GM18907 (cell line): ENCODE measurements at regions not wholly inside any gene's neighbourhood (a gene's known extent, or its start where the extent isn't known, plus 50 kb on each side); places are given as distances from the start of the nearest gene placed in this dataset.
"Not testable (repeated sequence)": the region's sequence is repeated elsewhere in the genome, so short reads cannot be mapped to it uniquely, and the experiment has no call there.

ENCODE experiments used
- ATAC-seq: cut with Tn5 transposase; IDR thresholded peaks from one replicate; pipeline ENCODE4 v1.9.1; 2021; ENCODE audit warnings: mild to moderate bottlenecking, moderate library complexity; ENCODE audit not compliant: unreplicated experiment

- no peak for ATAC-seq
These were observed 227.6 kb upstream of the C9orf72 start for GRCh38 chr9:27800692-27801370.

GRCh38 chr9:27801545-27801944 lies 228.3 kb upstream of the C9orf72 start:
- ATAC-seq: no peak

DNA sequence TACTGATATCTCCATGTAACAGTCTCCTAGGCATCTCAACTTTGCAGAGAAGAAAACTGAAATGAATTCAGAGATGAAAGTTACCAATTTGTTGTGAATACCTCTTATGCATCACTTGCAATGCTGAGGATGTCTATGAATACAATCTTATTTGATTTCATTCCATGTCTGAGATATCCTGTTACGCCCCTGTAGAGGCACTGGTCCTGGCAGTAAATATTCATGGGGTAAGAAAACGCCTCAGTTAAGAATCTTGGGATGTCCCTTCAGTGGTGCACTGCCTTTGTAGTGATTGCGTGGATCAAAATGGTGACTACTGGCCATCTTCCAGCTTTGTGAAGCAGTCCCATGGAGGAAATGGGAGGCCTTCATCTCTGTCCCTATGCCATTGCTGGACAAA lies 229.1 kb upstream of the C9orf72 start:
- no peak for ATAC-seq

GRCh38 chr9:27808864-27809263 lies 235.6 kb upstream of the C9orf72 start:
- no peak for ATAC-seq

GRCh38 chr9:27817747-27818146 lies 244.5 kb upstream of the C9orf72 start:
- no peak for ATAC-seq

DNA sequence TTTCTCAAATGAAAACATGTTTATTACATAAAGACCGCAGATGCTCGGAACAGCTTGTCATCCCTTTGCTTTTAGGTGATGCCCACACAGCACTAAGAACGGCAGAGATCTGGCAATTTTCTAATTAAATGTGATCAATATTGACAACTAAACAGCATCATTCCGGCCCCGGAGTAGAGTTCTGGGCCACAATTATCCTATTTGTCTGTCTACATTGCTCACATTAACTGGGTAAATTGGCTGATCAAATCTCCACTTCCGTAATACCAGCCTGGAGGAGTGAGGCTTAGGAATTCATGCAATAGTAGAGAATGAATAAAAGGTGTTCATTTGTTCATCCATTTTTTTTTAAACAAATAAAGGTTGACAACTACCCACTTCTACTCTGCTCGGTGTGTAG lies 245.1 kb upstream of the C9orf72 start:
- ATAC-seq: no peak

DNA sequence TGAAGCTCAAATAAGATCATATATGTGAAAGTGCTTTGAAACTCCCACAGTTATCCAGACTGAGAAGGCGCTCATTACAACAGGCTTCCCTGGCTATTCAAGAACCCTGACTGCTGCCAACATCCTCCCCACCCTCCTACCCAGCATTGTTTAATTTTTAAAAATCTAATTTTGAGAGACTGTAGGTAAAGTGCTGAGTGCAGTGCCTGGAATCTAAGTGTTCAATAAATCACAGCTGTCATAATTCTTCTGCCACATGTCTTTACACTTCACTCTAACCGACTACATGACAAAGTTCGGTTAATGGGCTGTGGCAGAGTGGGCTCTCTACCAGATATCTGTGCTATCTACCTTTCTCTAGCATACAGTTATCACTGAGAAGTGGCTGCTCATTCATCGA lies 255.6 kb upstream of the C9orf72 start:
- no peak for ATAC-seq

DNA sequence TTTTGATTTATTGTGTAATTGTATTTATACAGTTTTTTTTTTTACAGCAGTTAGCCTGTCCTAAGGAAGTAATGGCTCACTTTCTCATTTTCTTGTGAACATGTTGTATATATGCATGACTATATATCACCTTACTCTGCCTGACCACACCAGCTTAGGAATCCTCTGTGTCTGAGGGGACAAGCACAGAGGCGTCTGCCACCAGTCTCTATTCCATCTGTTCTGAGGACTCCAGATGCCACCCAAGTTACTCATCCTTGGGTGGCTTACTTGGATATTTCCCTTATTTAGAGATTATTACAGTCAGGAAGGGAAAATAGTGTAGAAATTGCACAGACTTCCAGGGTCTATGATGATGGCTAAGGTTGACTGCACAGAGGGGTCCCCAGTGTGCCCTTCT lies 256.3 kb upstream of the C9orf72 start:
- no peak for ATAC-seq

GRCh38 chr9:27832108-27832507 lies 258.8 kb upstream of the C9orf72 start:
- ATAC-seq: not testable (repeated sequence)

DNA sequence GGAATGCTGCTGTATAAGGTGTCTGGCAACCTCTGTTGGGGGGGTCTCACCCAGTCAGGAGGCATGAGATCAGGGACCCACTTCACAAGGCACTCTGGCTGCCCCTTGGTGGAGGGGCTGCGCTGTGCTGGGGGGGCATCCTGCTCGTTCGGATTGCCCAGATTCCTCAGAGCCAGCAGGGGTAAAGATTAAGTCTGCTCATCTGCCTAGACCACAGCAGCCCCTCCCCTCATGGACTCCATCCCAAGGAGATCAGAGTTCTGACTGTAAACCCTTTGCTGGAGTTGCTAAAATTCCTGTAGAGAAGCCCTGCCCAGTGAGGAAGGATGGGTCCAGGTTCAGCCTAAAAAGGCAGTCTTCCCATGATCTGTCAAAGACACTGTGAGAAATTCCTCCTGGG lies 262.0 kb upstream of the C9orf72 start:
- no peak for ATAC-seq

DNA sequence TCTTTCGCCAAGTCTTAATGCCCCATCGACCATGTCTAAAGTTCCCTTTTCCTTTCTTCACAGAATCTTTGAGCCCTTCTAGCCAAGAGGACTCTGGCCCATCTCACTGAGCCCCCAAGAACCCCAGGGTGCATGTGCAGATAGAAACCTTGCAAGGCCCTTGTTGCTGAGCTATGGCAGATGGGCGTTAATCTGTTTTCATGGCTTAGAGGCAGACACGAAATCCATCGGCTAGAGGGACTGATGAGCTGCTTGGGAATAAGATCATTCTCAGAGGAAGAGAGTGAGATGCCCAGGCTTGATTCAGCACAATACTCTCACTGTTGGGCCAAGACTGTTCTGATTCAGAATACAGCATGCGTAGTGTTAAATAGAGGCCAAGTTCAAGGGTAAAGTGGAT lies 262.5 kb upstream of the C9orf72 start:
- ATAC-seq: no peak

DNA sequence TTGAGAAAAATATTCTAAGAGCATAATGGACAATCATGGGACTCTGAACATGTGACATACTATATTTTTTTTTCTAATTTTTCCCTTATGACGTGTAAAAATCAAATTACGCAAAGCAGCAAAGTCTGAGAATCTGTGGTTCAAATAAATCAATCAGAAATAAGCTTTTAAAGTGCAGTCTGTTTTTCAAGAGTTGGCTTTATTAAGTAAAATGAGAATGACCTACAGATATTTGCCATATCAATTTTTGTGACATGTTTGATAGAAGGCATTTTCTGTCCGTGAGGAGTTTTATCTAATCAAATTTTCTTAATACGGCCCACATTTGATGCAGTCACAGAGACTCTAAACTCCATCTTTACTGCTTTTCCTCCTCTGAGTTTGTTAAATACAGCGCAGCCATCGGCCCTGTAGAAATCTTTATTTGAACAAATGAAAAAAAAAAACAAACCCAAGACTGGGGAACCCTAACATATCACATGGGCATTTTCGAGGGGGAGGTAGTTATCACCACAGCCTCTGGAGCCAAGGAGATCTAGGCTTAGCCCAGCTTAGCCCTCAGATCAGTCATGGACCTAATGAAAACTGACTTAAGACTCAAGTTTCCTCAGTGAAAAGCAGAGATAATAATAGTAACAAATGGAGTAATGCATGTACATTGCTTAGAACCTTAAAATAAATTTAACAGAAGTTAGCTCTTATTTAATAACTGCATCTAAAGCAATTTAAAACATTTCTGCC lies 263.6 kb upstream of the C9orf72 start:
- ATAC-seq: no peak

GRCh38 chr9:27838876-27839275 lies 265.6 kb upstream of the C9orf72 start:
- ATAC-seq: no peak

DNA sequence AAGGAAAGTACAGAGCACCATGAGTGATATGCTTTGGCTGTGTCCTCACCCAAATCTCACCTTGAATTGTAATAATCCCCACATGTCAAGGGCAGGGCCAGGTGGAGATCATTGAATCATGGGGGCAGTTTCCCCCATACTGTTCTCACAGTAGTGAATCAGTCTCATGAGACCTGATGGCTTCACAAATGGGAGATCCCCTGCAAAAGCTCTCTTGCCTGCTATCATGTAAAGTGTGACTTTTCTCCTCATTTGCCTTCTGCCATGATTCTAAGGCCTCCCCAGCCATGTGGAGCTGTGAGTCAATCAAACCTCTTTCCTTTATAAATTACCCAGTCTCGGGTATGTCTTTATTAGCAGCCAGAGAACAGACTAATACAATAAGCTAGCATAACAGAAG lies 266.5 kb upstream of the C9orf72 start:
- not testable (repeated sequence) for ATAC-seq

DNA sequence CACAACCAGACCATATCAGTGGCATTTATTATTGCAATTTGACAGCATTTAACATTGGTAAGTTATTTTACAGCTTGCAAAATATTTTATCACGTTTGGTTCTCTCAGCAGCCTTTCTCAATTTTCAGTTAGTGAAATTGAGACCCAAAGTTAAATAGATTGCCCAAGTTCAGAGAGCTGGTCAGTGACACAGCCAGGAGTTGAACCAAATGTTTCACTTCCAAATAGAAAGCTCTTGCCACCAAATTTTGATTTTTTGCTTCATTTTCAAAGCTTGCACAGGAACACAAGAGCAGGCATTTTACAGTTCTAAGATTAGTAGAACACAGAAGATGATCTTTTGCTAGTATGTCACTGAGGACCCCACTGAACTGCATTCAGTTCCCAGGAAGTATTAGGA lies 271.5 kb upstream of the C9orf72 start:
- ATAC-seq: no peak

- ATAC-seq: no peak
These were observed 274.1 kb upstream of the C9orf72 start for GRCh38 chr9:27847380-27847779.

DNA sequence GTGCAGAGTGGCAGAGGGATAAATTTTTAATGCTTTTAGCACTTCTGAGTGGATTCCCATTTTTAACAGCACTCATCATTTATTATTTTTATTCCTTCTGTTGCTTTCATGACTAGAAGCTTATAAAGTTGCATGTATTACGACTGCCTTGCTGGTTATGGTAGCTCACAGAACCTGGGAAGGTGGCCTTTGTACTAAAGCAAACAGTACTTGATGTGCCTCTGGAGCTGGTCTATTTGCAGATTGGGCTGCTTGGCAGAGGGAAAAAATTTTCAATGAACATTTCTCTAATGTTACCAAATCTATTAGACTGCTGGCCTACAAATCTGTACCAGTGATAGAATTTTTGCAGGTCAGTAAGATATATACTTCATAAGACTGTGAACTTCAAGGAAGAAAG lies 274.5 kb upstream of the C9orf72 start:
- no peak for ATAC-seq

DNA sequence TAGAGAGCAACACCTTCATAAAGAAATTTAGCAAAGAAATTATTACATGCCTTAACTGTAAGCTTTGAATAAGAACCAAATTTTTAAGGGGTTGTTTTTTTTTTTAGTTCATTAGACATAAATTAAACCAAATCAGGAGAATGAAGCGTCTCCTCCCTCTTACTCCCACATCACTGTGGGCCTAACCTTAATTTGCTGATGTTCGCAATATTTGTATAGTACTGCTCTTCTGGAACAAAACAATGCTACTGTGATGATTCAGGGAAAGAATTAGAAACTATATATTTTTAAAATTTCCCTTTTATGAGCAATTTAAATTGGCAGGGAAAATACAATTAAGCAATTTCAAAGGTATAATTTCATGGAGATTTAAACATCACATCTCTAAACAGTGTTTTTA lies 275.0 kb upstream of the C9orf72 start:
- ATAC-seq: no peak

- no peak for ATAC-seq
These were observed 278.6 kb upstream of the C9orf72 start for GRCh38 chr9:27851858-27852257.

DNA sequence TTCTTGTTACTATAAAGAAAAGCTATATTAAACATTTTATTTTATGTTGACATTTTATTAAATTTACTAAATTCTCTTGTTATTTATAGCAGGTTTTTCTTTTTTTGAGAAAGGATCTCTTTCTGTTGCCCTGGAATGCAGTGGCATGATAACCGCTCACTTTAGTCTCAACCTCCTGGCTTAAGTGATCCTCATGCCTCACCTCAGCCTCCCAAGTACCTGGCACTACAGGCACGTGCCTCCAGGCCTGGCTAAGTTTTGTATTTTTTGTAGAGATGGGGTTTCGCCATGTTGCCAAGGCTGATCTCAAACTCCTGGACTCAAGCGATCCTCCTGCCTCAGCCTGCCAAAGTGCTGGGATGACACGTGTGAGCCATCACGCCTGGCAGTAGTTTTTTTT lies 280.2 kb upstream of the C9orf72 start:
- no peak for ATAC-seq

DNA sequence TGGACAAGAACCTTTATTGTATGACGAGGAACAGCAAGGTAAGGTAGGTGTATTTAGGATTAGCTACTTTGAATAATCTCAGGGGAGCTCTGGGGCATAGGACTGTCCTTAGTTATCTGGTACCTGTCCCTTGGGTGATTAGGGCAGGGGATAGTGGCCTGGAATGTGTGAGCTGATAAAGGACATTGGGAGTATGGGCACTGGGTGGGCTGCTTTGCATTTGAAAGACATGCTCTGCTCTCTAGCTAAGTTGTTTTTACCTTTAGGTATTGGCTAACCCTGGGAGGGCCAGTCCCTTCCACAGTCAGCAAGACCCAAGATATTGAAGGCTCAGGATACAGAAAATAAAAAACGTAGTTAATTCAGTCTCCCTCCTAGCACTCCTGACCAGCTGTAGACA lies 282.8 kb upstream of the C9orf72 start:
- ATAC-seq: no peak

DNA sequence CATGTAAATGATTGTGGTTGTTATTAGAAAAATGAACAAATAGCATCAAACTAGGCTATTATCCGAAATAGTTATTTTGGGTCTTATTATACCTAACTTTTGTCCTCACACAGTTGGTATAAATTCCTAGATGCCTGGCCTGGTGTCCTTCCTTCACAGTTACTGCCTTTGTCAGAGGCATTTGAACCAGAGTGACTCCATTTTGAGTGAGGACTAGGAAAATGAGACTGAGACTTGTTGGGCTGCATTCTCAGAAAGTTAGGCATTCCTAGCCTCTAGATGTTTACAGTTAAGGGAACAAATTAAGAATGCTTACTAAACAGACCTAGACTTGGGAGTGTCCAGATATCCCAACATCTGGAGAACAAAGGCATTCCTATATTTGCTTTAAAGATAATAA lies 283.5 kb upstream of the C9orf72 start:
- ATAC-seq: no peak

DNA sequence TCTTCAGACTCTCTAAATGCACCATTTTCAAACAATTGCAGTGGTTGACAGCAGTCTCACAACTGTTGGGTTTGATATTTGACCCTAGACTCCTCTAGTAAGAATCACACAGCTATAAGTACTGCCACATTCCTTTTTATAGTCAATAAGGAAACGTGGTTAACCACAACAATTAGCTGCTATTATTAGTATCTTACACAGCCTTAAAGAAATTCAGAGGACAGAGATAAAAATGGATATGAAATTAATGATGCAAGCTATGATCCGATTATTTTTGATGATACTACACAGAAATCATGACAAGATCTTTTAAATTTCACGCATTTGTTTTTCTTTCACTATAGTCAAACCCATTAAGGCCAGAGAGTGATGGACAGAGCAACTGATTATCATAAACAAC lies 288.6 kb upstream of the C9orf72 start:
- ATAC-seq: no peak
